HG03175 (cell line): ENCODE measurements at regions not wholly inside any gene's neighbourhood (a gene's known extent, or its start where the extent isn't known, plus 50 kb on each side); places are given as distances from the start of the nearest gene placed in this dataset.

Source experiments
- ATAC-seq: cut with Tn5 transposase; IDR thresholded peaks from one replicate; pipeline ENCODE4 v1.9.1; 2021; ENCODE audit warnings: mild to moderate bottlenecking, moderate library complexity; ENCODE audit not compliant: unreplicated experiment

GRCh38 chr11:115767047-115767802 lies 263.0 kb upstream of the CADM1 start:
- no peak for ATAC-seq

GRCh38 chr11:115766561-115766960 lies 262.3 kb upstream of the CADM1 start:
- ATAC-seq: no peak

- ATAC-seq: no peak
These were observed 261.6 kb upstream of the CADM1 start for GRCh38 chr11:115765803-115766239.

GRCh38 chr11:115764176-115764575 lies 260.0 kb upstream of the CADM1 start:
- ATAC-seq: no peak

GRCh38 chr11:115761817-115762216 lies 257.6 kb upstream of the CADM1 start:
- no peak for ATAC-seq

- ATAC-seq: no peak
These were observed 257.1 kb upstream of the CADM1 start for GRCh38 chr11:115761348-115761747.

- no peak for ATAC-seq
These were observed 256.5 kb upstream of the CADM1 start for GRCh38 chr11:115760461-115761320.

GRCh38 chr11:115759622-115760460 lies 255.6 kb upstream of the CADM1 start:
- no peak for ATAC-seq

- no peak for ATAC-seq
These were observed 253.8 kb upstream of the CADM1 start for GRCh38 chr11:115758011-115758410.

- ATAC-seq: no peak
These were observed 247.2 kb upstream of the CADM1 start for GRCh38 chr11:115751243-115752015.

GRCh38 chr11:115745610-115746512 lies 241.6 kb upstream of the CADM1 start:
- no peak for ATAC-seq

- no peak for ATAC-seq
These were observed 240.9 kb upstream of the CADM1 start for GRCh38 chr11:115745066-115745465.

GRCh38 chr11:115743719-115744118 lies 239.5 kb upstream of the CADM1 start:
- ATAC-seq: no peak

- ATAC-seq: no peak
These were observed 237.3 kb upstream of the CADM1 start for GRCh38 chr11:115741376-115742107.

GRCh38 chr11:115740324-115740723 lies 236.1 kb upstream of the CADM1 start:
- no peak for ATAC-seq

GRCh38 chr11:115739878-115740277 lies 235.7 kb upstream of the CADM1 start:
- no peak for ATAC-seq

- no peak for ATAC-seq
These were observed 234.9 kb upstream of the CADM1 start for GRCh38 chr11:115739146-115739545.

GRCh38 chr11:115737875-115738274 lies 233.7 kb upstream of the CADM1 start:
- ATAC-seq: no peak

- no peak for ATAC-seq
These were observed 231.9 kb upstream of the CADM1 start for GRCh38 chr11:115736146-115736545.
